NT2/D1 (cell line): ENCODE measurements at regions not wholly inside any gene's neighbourhood (a gene's known extent, or its start where the extent isn't known, plus 50 kb on each side); places are given as distances from the start of the nearest gene placed in this dataset.

ENCODE experiments used
- SUZ12 ChIP-seq: IDR thresholded peaks from 2 replicates; pipeline ENCODE4 v1.6.1; 2011; ENCODE audit not compliant: insufficient read length, insufficient read depth; ENCODE audit errors: extremely low read depth
- YY1 ChIP-seq: IDR thresholded peaks from 2 replicates; pipeline ENCODE4 v1.6.1; 2011; ENCODE audit not compliant: insufficient read length, insufficient read depth
- ZNF274 ChIP-seq: IDR thresholded peaks from 2 replicates; pipeline ENCODE4 v1.6.1; 2011; ENCODE audit warnings: mild to moderate bottlenecking, low read depth, low read length

- no peak for TF ChIP-seq YY1
- no peak for TF ChIP-seq ZNF274
- no peak for TF ChIP-seq SUZ12
Observed at GRCh38 chr7:46622251-46622650, 701.2 kb upstream of the IGFBP3 start.
